SK-N-SH treated with all-trans-retinoic acid at 6 μM for 48 hours (cell line): ENCODE measurements at regions not wholly inside any gene's neighbourhood (a gene's known extent, or its start where the extent isn't known, plus 50 kb on each side); places are given as distances from the start of the nearest gene placed in this dataset.

Source experiments
- ARNTL ChIP-seq: fragments of 450-650 bp; formaldehyde crosslinking; IDR thresholded peaks from 2 replicates; pipeline ENCODE4 v1.5.0; 2020; ENCODE audit warnings: low read depth, mild to moderate bottlenecking, moderate library complexity, borderline replicate concordance
- CREB5 ChIP-seq: fragments of 250-450 bp; sonication (Bioruptor Pico); IDR thresholded peaks from 2 replicates; pipeline ENCODE4 v1.5.1; 2020; ENCODE audit warnings: low read depth, mild to moderate bottlenecking, moderate library complexity
- ISL1 ChIP-seq: fragments of 250-450 bp; sonication (Bioruptor Pico); IDR thresholded peaks from 2 replicates; pipeline ENCODE4 v2.1.2; 2022; ENCODE audit warnings: mild to moderate bottlenecking, moderate library complexity
- PATZ1 ChIP-seq: fragments of 250-450 bp; sonication (Bioruptor Pico); IDR thresholded peaks from 2 replicates; pipeline ENCODE4 v1.8.0; 2020; ENCODE audit warnings: mild to moderate bottlenecking, moderate library complexity, borderline replicate concordance
- POU6F1 ChIP-seq: fragments of 250-450 bp; sonication (Bioruptor Pico); IDR thresholded peaks from 2 replicates; pipeline ENCODE4 v1.8.0; 2021; ENCODE audit warnings: low read depth, mild to moderate bottlenecking, moderate library complexity, borderline replicate concordance
- RARB ChIP-seq: fragments of 250-450 bp; sonication (Bioruptor Pico); IDR thresholded peaks from 2 replicates; pipeline ENCODE4 v1.8.0; 2021; ENCODE audit warnings: mild to moderate bottlenecking, moderate library complexity
- SNAI2 ChIP-seq: fragments of 250-450 bp; sonication (Bioruptor Pico); IDR thresholded peaks from 2 replicates; pipeline ENCODE4 v1.5.0; 2020; ENCODE audit warnings: mild to moderate bottlenecking, moderate library complexity
- TSHZ2 ChIP-seq: fragments of 250-450 bp; sonication (Bioruptor Pico); IDR thresholded peaks from 2 replicates; pipeline ENCODE4 v1.5.0; 2020; ENCODE audit warnings: mild to moderate bottlenecking, moderate library complexity
- ZC3H10 ChIP-seq: fragments of 250-450 bp; sonication (Bioruptor Pico); IDR thresholded peaks from 2 replicates; pipeline ENCODE4 v1.5.1; 2021; ENCODE audit warnings: mild to moderate bottlenecking, moderate library complexity
- ZFP30 ChIP-seq: fragments of 450-650 bp; formaldehyde crosslinking; IDR thresholded peaks from 2 replicates; pipeline ENCODE4 v1.5.0; 2022; ENCODE audit warnings: mild to moderate bottlenecking, moderate library complexity
- ZNF565 ChIP-seq: fragments of 450-650 bp; formaldehyde crosslinking; conservative IDR thresholded peaks from 2 replicates; pipeline ENCODE4 v1.5.0; 2020; ENCODE audit warnings: low read depth, mild to moderate bottlenecking, moderate library complexity
- ZNF70 ChIP-seq: fragments of 450-650 bp; formaldehyde crosslinking; IDR thresholded peaks from 2 replicates; pipeline ENCODE4 v1.5.0; 2020; ENCODE audit warnings: mild to moderate bottlenecking, moderate library complexity
- ZNF8 ChIP-seq: fragments of 450-650 bp; formaldehyde crosslinking; IDR thresholded peaks from 2 replicates; pipeline ENCODE4 v1.5.0; 2020; ENCODE audit warnings: mild to moderate bottlenecking, moderate library complexity

- TF ChIP-seq CREB5 (CRISPR knock-in tag) (no peak), TSHZ2 (CRISPR knock-in tag) (no peak), ZNF70 (no peak), POU6F1 (CRISPR knock-in tag) (no peak), ZFP30 (no peak), ZC3H10 (CRISPR knock-in tag) (no peak), RARB (CRISPR knock-in tag) (no peak), ZNF565 (CRISPR knock-in tag) (no peak), SNAI2 (CRISPR knock-in tag) (no peak), PATZ1 (no peak), ISL1 (no peak), ZNF8 (CRISPR knock-in tag) (no peak), ARNTL (no peak)
Measured at GRCh38 chr1:5502311-5503194, 489.7 kb downstream of the NPHP4 start.
